Body of pancreas (tissue), 4 donors: ENCODE measurements at regions not wholly inside any gene's neighbourhood (a gene's known extent, or its start where the extent isn't known, plus 50 kb on each side); places are given as distances from the start of the nearest gene placed in this dataset.

Experiments used
- POLR2A ChIP-seq, 3 donors: fragments of 450-650 bp; IDR thresholded peaks; one replicate each; pipeline ENCODE4 v1.6.1; 2016; ENCODE audit warnings: antibody characterized with exemption in 3 of 3, mild to moderate bottlenecking in 2 of 3
- TF ChIP-seq, protein P1 (sequence below), 7 experiments: fragments of 450-650 bp in 4 of 7; fragments of 200-600 bp in 3 of 7; sonication (generic) in 3 of 7; IDR thresholded peaks; one replicate each; pipeline ENCODE4 v1.5.1; 2016 to 2019; ENCODE audit warnings: antibody characterized with exemption in 7 of 7

DNA sequence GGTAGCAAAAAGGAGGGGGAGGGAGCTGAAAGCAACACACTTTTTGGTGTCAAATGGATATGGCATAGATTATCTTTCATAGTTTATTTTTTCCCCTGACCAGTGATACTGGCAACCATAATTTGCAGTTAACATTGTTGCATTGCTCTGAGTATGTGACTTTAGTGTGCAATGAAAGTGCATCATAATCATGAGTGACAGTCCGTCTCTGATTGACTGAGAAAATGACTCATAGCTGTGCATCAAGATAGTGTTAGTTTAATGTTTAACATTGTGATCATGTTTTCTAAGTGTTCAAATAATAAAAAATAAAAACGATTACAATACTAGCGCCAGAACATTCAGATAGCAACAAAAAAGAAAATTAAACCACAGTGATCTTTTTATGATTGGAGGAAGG lies 952.4 kb upstream of the TENM4 start:
- no peak for TF ChIP-seq POLR2A (IDR thresholded peaks at IDR 0.05)
- TF ChIP-seq, protein P1, sequence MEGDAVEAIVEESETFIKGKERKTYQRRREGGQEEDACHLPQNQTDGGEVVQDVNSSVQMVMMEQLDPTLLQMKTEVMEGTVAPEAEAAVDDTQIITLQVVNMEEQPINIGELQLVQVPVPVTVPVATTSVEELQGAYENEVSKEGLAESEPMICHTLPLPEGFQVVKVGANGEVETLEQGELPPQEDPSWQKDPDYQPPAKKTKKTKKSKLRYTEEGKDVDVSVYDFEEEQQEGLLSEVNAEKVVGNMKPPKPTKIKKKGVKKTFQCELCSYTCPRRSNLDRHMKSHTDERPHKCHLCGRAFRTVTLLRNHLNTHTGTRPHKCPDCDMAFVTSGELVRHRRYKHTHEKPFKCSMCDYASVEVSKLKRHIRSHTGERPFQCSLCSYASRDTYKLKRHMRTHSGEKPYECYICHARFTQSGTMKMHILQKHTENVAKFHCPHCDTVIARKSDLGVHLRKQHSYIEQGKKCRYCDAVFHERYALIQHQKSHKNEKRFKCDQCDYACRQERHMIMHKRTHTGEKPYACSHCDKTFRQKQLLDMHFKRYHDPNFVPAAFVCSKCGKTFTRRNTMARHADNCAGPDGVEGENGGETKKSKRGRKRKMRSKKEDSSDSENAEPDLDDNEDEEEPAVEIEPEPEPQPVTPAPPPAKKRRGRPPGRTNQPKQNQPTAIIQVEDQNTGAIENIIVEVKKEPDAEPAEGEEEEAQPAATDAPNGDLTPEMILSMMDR (IDR thresholded peaks at IDR 0.05) = no peak
